ENCODE measurements at regions not wholly inside any gene's neighbourhood (a gene's known extent, or its start where the extent isn't known, plus 50 kb on each side); places are given as distances from the start of the nearest gene placed in this dataset.

- Histone ChIP-seq H3K4me3 (ENCODE audit: insufficient read depth, low read depth, low read length) (no peak overlapping the region), H3K27me3 (ENCODE audit: control insufficient read depth, insufficient read depth, low read length) (peaks cover 17% of the 10 kb centered on the region; the same call in 1 of the 2 replicates), H3K36me3 (replicated peaks; ENCODE audit: control insufficient read depth, insufficient read depth, low read length) (no peaks in the 10 kb centered on the region)
- no peak for DNase-seq
These were observed 247.5 kb downstream of the TFCP2L1 start for GRCh38 chr2:121037480-121037879.

- no peaks in the 10 kb centered on the region for H3K36me3 ChIP-seq (replicated peaks; ENCODE audit: control insufficient read depth, insufficient read depth, low read length)
- H3K4me3 ChIP-seq (ENCODE audit: insufficient read depth, low read depth, low read length) = no peak overlapping the region
- DNase-seq = no peak
- H3K27me3 ChIP-seq (ENCODE audit: control insufficient read depth, insufficient read depth, low read length) = peaks cover 16% of the 10 kb centered on the region; the same call in 1 of the 2 replicates
These were observed 247.0 kb downstream of the TFCP2L1 start for GRCh38 chr2:121038031-121038430.

- no peak overlapping the region for H3K4me3 ChIP-seq (ENCODE audit: insufficient read depth, low read depth, low read length)
- no peak for DNase-seq
- no peaks in the 10 kb centered on the region for H3K36me3 ChIP-seq (replicated peaks; ENCODE audit: control insufficient read depth, insufficient read depth, low read length)
- H3K27me3 ChIP-seq (ENCODE audit: control insufficient read depth, insufficient read depth, low read length) = peaks cover 15% of the 10 kb centered on the region; the same call in 1 of the 2 replicates
These were observed 246.6 kb downstream of the TFCP2L1 start for GRCh38 chr2:121038431-121038830.

GRCh38 chr2:121038891-121039616 is 245.9 kb downstream of the TFCP2L1 start:
- DNase-seq = peak; percentile 72
- peaks cover 9% of the 10 kb centered on the region; the same call in 1 of the 2 replicates for H3K27me3 ChIP-seq (ENCODE audit: control insufficient read depth, insufficient read depth, low read length)
- H3K36me3 ChIP-seq (replicated peaks; ENCODE audit: control insufficient read depth, insufficient read depth, low read length) = no peaks in the 10 kb centered on the region
- no peak overlapping the region for H3K4me3 ChIP-seq (ENCODE audit: insufficient read depth, low read depth, low read length)

- Histone ChIP-seq H3K27me3 (ENCODE audit: control insufficient read depth, insufficient read depth, low read length) (peaks cover 4% of the 10 kb centered on the region; the same call in 1 of the 2 replicates), H3K4me3 (ENCODE audit: insufficient read depth, low read depth, low read length) (no peak overlapping the region), H3K36me3 (replicated peaks; ENCODE audit: control insufficient read depth, insufficient read depth, low read length) (no peaks in the 10 kb centered on the region)
- no peak for DNase-seq
These were observed 245.3 kb downstream of the TFCP2L1 start for GRCh38 chr2:121039679-121040078.

- no peak for DNase-seq
- H3K27me3 ChIP-seq (ENCODE audit: control insufficient read depth, insufficient read depth, low read length) = peaks cover 3% of the 10 kb centered on the region; the same call in 1 of the 2 replicates
These were observed 243.5 kb downstream of the TFCP2L1 start for GRCh38 chr2:121041516-121041915.

GRCh38 chr2:121043061-121043826 is 241.8 kb downstream of the TFCP2L1 start:
- DNase-seq = no peak
- Histone ChIP-seq H3K36me3 (replicated peaks; ENCODE audit: control insufficient read depth, insufficient read depth, low read length) (no peaks in the 10 kb centered on the region), H3K27me3 (ENCODE audit: control insufficient read depth, insufficient read depth, low read length) (peaks cover 3% of the 10 kb centered on the region; the same call in 1 of the 2 replicates), H3K4me3 (ENCODE audit: insufficient read depth, low read depth, low read length) (no peak overlapping the region)

More at GRCh38 chr2:121041516-121041915, 243.5 kb downstream of the TFCP2L1 start:
- no peaks in the 10 kb centered on the region for H3K36me3 ChIP-seq (replicated peaks; ENCODE audit: control insufficient read depth, insufficient read depth, low read length)
- H3K4me3 ChIP-seq (ENCODE audit: insufficient read depth, low read depth, low read length) = no peak overlapping the region

- Histone ChIP-seq H3K36me3 (replicated peaks; ENCODE audit: control insufficient read depth, insufficient read depth, low read length) (no peaks in the 10 kb centered on the region), H3K4me3 (ENCODE audit: insufficient read depth, low read depth, low read length) (no peak overlapping the region), H3K27me3 (ENCODE audit: control insufficient read depth, insufficient read depth, low read length) (no peaks in the 10 kb centered on the region; the same call in 1 of the 2 replicates)
- peak; percentile 46 for DNase-seq
These were observed 241.2 kb downstream of the TFCP2L1 start for GRCh38 chr2:121043827-121044222.

- DNase-seq = peak; percentile 82
- Histone ChIP-seq H3K36me3 (replicated peaks; ENCODE audit: control insufficient read depth, insufficient read depth, low read length) (no peaks in the 10 kb centered on the region), H3K4me3 (ENCODE audit: insufficient read depth, low read depth, low read length) (no peak overlapping the region), H3K27me3 (ENCODE audit: control insufficient read depth, insufficient read depth, low read length) (no peaks in the 10 kb centered on the region)
These were observed 240.6 kb downstream of the TFCP2L1 start for GRCh38 chr2:121044412-121044811.

GRCh38 chr2:121045245-121045644 is 239.8 kb downstream of the TFCP2L1 start:
- DNase-seq = peak; percentile 39
- Histone ChIP-seq H3K4me3 (ENCODE audit: insufficient read depth, low read depth, low read length) (no peak overlapping the region), H3K27me3 (ENCODE audit: control insufficient read depth, insufficient read depth, low read length) (no peaks in the 10 kb centered on the region), H3K36me3 (replicated peaks; ENCODE audit: control insufficient read depth, insufficient read depth, low read length) (no peaks in the 10 kb centered on the region)

- H3K36me3 ChIP-seq (replicated peaks; ENCODE audit: control insufficient read depth, insufficient read depth, low read length) = no peaks in the 10 kb centered on the region
- H3K27me3 ChIP-seq (ENCODE audit: control insufficient read depth, insufficient read depth, low read length) = no peaks in the 10 kb centered on the region
- DNase-seq = no peak
- H3K4me3 ChIP-seq (ENCODE audit: insufficient read depth, low read depth, low read length) = no peak overlapping the region
These were observed 238.7 kb downstream of the TFCP2L1 start for GRCh38 chr2:121046335-121046734.

- Histone ChIP-seq H3K27me3 (ENCODE audit: control insufficient read depth, insufficient read depth, low read length) (no peaks in the 10 kb centered on the region), H3K36me3 (replicated peaks; ENCODE audit: control insufficient read depth, insufficient read depth, low read length) (no peaks in the 10 kb centered on the region), H3K4me3 (ENCODE audit: insufficient read depth, low read depth, low read length) (no peak overlapping the region)
- DNase-seq = peak; percentile 24
These were observed 237.6 kb downstream of the TFCP2L1 start for GRCh38 chr2:121047383-121047782.

- H3K4me3 ChIP-seq (ENCODE audit: insufficient read depth, low read depth, low read length) = no peak overlapping the region
- no peaks in the 10 kb centered on the region for H3K36me3 ChIP-seq (replicated peaks; ENCODE audit: control insufficient read depth, insufficient read depth, low read length)
- no peaks in the 10 kb centered on the region for H3K27me3 ChIP-seq (ENCODE audit: control insufficient read depth, insufficient read depth, low read length)
- DNase-seq = peak; percentile 33
These were observed 235.9 kb downstream of the TFCP2L1 start for GRCh38 chr2:121049131-121049530.

- DNase-seq = peak; percentile 21
- Histone ChIP-seq H3K4me3 (ENCODE audit: insufficient read depth, low read depth, low read length) (no peak overlapping the region), H3K36me3 (replicated peaks; ENCODE audit: control insufficient read depth, insufficient read depth, low read length) (no peaks in the 10 kb centered on the region), H3K27me3 (ENCODE audit: control insufficient read depth, insufficient read depth, low read length) (no peaks in the 10 kb centered on the region)
These were observed 234.9 kb downstream of the TFCP2L1 start for GRCh38 chr2:121049950-121050585.
